H1 (cell line): ENCODE measurements at regions not wholly inside any gene's neighbourhood (a gene's known extent, or its start where the extent isn't known, plus 50 kb on each side); places are given as distances from the start of the nearest gene placed in this dataset.

Experiments
- GTF2F1 ChIP-seq: IDR thresholded peaks from 2 replicates; pipeline ENCODE4 v1.6.1; 2012; ENCODE audit warnings: low read depth, low read length, improper control_type of control experiment, borderline replicate concordance
- KDM4A ChIP-seq: IDR thresholded peaks from one replicate; pipeline ENCODE4 v1.7.1; 2012; ENCODE audit warnings: low read depth, mild to moderate bottlenecking, moderate library complexity, low read length, inconsistent platforms; ENCODE audit not compliant: severe bottlenecking
- SP1 ChIP-seq: IDR thresholded peaks from 2 replicates; pipeline ENCODE4 v1.6.1; 2011; ENCODE audit warnings: low read depth, low read length
- SP4 ChIP-seq: IDR thresholded peaks from 2 replicates; pipeline ENCODE4 v1.6.1; 2012; ENCODE audit warnings: low read length, inconsistent platforms
- TF ChIP-seq, protein P1 (sequence below): fragments of 300-600 bp; sonication (generic); IDR thresholded peaks from 2 replicates; pipeline ENCODE4 v1.7.1; 2012; ENCODE audit warnings: low read length, moderate library complexity, mild to moderate bottlenecking, inconsistent platforms; ENCODE audit not compliant: insufficient replicate concordance

DNA sequence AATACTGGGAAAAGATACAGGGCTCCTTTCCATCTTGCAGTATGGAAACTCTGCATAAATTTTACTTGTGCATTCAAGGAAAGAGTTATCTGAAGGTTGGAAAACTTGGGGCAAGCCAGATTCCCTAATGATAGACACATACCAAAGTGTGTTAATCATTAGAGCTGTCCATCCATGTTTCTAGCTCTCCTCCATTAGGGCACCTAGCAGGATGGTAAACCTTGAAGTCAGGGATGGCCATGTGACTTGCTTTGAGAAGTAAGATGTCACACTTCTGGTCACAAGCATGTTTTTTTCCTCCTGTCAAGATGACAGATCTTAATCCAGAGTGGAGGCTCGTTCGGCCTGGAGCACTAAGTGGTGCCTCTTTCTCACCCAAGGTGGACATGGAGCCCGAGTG, 241.9 kb upstream of the RUNX1 start (continued):
- TF ChIP-seq, protein P1, sequence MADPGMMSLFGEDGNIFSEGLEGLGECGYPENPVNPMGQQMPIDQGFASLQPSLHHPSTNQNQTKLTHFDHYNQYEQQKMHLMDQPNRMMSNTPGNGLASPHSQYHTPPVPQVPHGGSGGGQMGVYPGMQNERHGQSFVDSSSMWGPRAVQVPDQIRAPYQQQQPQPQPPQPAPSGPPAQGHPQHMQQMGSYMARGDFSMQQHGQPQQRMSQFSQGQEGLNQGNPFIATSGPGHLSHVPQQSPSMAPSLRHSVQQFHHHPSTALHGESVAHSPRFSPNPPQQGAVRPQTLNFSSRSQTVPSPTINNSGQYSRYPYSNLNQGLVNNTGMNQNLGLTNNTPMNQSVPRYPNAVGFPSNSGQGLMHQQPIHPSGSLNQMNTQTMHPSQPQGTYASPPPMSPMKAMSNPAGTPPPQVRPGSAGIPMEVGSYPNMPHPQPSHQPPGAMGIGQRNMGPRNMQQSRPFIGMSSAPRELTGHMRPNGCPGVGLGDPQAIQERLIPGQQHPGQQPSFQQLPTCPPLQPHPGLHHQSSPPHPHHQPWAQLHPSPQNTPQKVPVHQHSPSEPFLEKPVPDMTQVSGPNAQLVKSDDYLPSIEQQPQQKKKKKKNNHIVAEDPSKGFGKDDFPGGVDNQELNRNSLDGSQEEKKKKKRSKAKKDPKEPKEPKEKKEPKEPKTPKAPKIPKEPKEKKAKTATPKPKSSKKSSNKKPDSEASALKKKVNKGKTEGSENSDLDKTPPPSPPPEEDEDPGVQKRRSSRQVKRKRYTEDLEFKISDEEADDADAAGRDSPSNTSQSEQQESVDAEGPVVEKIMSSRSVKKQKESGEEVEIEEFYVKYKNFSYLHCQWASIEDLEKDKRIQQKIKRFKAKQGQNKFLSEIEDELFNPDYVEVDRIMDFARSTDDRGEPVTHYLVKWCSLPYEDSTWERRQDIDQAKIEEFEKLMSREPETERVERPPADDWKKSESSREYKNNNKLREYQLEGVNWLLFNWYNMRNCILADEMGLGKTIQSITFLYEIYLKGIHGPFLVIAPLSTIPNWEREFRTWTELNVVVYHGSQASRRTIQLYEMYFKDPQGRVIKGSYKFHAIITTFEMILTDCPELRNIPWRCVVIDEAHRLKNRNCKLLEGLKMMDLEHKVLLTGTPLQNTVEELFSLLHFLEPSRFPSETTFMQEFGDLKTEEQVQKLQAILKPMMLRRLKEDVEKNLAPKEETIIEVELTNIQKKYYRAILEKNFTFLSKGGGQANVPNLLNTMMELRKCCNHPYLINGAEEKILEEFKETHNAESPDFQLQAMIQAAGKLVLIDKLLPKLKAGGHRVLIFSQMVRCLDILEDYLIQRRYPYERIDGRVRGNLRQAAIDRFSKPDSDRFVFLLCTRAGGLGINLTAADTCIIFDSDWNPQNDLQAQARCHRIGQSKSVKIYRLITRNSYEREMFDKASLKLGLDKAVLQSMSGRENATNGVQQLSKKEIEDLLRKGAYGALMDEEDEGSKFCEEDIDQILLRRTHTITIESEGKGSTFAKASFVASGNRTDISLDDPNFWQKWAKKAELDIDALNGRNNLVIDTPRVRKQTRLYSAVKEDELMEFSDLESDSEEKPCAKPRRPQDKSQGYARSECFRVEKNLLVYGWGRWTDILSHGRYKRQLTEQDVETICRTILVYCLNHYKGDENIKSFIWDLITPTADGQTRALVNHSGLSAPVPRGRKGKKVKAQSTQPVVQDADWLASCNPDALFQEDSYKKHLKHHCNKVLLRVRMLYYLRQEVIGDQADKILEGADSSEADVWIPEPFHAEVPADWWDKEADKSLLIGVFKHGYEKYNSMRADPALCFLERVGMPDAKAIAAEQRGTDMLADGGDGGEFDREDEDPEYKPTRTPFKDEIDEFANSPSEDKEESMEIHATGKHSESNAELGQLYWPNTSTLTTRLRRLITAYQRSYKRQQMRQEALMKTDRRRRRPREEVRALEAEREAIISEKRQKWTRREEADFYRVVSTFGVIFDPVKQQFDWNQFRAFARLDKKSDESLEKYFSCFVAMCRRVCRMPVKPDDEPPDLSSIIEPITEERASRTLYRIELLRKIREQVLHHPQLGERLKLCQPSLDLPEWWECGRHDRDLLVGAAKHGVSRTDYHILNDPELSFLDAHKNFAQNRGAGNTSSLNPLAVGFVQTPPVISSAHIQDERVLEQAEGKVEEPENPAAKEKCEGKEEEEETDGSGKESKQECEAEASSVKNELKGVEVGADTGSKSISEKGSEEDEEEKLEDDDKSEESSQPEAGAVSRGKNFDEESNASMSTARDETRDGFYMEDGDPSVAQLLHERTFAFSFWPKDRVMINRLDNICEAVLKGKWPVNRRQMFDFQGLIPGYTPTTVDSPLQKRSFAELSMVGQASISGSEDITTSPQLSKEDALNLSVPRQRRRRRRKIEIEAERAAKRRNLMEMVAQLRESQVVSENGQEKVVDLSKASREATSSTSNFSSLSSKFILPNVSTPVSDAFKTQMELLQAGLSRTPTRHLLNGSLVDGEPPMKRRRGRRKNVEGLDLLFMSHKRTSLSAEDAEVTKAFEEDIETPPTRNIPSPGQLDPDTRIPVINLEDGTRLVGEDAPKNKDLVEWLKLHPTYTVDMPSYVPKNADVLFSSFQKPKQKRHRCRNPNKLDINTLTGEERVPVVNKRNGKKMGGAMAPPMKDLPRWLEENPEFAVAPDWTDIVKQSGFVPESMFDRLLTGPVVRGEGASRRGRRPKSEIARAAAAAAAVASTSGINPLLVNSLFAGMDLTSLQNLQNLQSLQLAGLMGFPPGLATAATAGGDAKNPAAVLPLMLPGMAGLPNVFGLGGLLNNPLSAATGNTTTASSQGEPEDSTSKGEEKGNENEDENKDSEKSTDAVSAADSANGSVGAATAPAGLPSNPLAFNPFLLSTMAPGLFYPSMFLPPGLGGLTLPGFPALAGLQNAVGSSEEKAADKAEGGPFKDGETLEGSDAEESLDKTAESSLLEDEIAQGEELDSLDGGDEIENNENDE, result no peak
- TF ChIP-seq GTF2F1, result no peak
- no peak for TF ChIP-seq KDM4A
- no peak for TF ChIP-seq SP4
- no peak for TF ChIP-seq SP1
